SU-DHL-6 (cell line): ENCODE measurements at regions not wholly inside any gene's neighbourhood (a gene's known extent, or its start where the extent isn't known, plus 50 kb on each side); places are given as distances from the start of the nearest gene placed in this dataset.

Experiments
- H2AFZ ChIP-seq: fragments of 200-600 bp; sonication (generic); 2 replicates; pipeline ENCODE4 v1.6.1; 2014; ENCODE audit warnings: low read depth, mild to moderate bottlenecking, moderate library complexity, mixed read lengths, antibody characterized with exemption, low read length; ENCODE audit not compliant: severe bottlenecking
- H3F3A ChIP-seq: fragments of 200-600 bp; shearing (Covaris generic); 2 replicates; pipeline ENCODE4 v1.6.0; 2016; ENCODE audit warnings: antibody characterized with exemption, mild to moderate bottlenecking; ENCODE audit not compliant: insufficient read depth
- H3K27ac ChIP-seq: fragments of 200-600 bp; sonication (generic); 2 replicates; pipeline ENCODE4 v1.5.1; 2016; ENCODE audit warnings: low read depth, mild to moderate bottlenecking, low read length, moderate library complexity, mixed read lengths
- H3K27me3 ChIP-seq: fragments of 200-600 bp; sonication (generic), shearing (Covaris generic); 2 replicates; pipeline ENCODE4 v1.6.0; 2014; ENCODE audit warnings: mild to moderate bottlenecking, low read length
- H3K36me3 ChIP-seq: fragments of 200-600 bp; sonication (generic); 2 replicates; pipeline ENCODE4 v1.6.1; 2014; ENCODE audit warnings: mild to moderate bottlenecking, low read length, mixed read lengths
- H3K4me2 ChIP-seq: fragments of 300-600, 200-600 bp; shearing (Covaris generic), sonication (generic); 2 replicates; pipeline ENCODE4 v1.6.0; 2014; ENCODE audit warnings: low read length, low read depth, mild to moderate bottlenecking; ENCODE audit not compliant: poor library complexity, severe bottlenecking
- H3K4me3 ChIP-seq: fragments of 200-600 bp; sonication (generic); 2 replicates; pipeline ENCODE4 v1.5.1; 2014; ENCODE audit warnings: antibody characterized with exemption, low read length, mild to moderate bottlenecking, mixed read lengths; ENCODE audit not compliant: insufficient read depth, poor library complexity, severe bottlenecking
- H3K79me2 ChIP-seq: fragments of 200-600 bp; sonication (generic); 2 replicates; pipeline ENCODE4 v1.6.1; 2014; ENCODE audit warnings: mild to moderate bottlenecking, low read length, moderate library complexity; ENCODE audit not compliant: insufficient read depth
- H3K9ac ChIP-seq: fragments of 200-600 bp; sonication (generic); 2 replicates; pipeline ENCODE4 v1.7.0; 2014; ENCODE audit warnings: mild to moderate bottlenecking, low read length
- H3K9me2 ChIP-seq: fragments of 200-600 bp; sonication (generic); replicated peaks from 2 replicates; pipeline ENCODE4 v1.6.1; 2014; ENCODE audit warnings: low read length; ENCODE audit not compliant: insufficient read depth
- H3K9me3 ChIP-seq: fragments of 200-600 bp; sonication (generic); 2 replicates; pipeline ENCODE4 v1.6.1; 2014; ENCODE audit warnings: low read length, mixed read lengths; ENCODE audit not compliant: insufficient read depth
- H4K20me1 ChIP-seq: fragments of 200-600 bp; sonication (generic); 2 replicates; pipeline ENCODE4 v1.6.1; 2014; ENCODE audit warnings: low read depth, mild to moderate bottlenecking, antibody characterized with exemption, low read length, moderate library complexity, mixed read lengths
- EZH2phosphoT487 ChIP-seq: fragments of 200-600 bp; sonication (generic), shearing (Covaris generic); conservative IDR thresholded peaks from 2 replicates; pipeline ENCODE4 v1.6.1; 2018; ENCODE audit warnings: mild to moderate bottlenecking, antibody characterized with exemption, low read length, moderate library complexity, mixed read lengths
- TF ChIP-seq, protein P1 (sequence below): fragments of 200-600 bp; sonication (generic); IDR thresholded peaks from one replicate; pipeline ENCODE4 v1.5.1; 2017; ENCODE audit warnings: antibody characterized with exemption, mild to moderate bottlenecking, low read length, moderate library complexity; ENCODE audit not compliant: insufficient read depth, poor library complexity, severe bottlenecking

DNA sequence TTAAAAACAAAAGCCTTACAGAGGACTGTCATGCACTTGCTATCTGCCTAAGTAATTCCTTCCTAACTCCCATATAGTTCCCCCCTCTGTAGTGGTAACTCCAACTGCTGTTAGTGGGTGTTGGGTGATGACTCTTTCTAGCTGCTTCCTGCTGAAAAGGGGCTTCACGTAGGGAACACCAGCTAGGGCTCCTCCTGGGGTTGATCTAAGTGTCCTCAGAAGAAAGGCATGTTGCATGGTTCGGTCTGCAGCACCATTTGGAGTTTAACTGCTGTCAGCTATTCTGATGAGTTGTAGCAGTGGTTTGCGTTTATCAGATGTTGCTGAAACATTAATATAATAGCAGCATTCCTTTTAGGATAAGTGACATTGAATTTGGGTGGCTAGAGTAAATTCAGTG, 281.9 kb upstream of the TUSC1 start:
- no peaks in the 10 kb centered on the region for H3K9me3 ChIP-seq
- H3K79me2 ChIP-seq = no peaks in the 10 kb centered on the region
- no peak overlapping the region for H3K27ac ChIP-seq
- no peaks in the 10 kb centered on the region for H3K36me3 ChIP-seq
- no peaks in the 10 kb centered on the region; the same call in 1 of the 2 replicates for H3K9me2 ChIP-seq
- H2AFZ ChIP-seq = no peak overlapping the region
- no peaks in the 10 kb centered on the region for H3K27me3 ChIP-seq
- no peaks in the 10 kb centered on the region for H3F3A ChIP-seq
- no peak for TF ChIP-seq EZH2phosphoT487
- TF ChIP-seq, protein P1, sequence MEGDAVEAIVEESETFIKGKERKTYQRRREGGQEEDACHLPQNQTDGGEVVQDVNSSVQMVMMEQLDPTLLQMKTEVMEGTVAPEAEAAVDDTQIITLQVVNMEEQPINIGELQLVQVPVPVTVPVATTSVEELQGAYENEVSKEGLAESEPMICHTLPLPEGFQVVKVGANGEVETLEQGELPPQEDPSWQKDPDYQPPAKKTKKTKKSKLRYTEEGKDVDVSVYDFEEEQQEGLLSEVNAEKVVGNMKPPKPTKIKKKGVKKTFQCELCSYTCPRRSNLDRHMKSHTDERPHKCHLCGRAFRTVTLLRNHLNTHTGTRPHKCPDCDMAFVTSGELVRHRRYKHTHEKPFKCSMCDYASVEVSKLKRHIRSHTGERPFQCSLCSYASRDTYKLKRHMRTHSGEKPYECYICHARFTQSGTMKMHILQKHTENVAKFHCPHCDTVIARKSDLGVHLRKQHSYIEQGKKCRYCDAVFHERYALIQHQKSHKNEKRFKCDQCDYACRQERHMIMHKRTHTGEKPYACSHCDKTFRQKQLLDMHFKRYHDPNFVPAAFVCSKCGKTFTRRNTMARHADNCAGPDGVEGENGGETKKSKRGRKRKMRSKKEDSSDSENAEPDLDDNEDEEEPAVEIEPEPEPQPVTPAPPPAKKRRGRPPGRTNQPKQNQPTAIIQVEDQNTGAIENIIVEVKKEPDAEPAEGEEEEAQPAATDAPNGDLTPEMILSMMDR = no peak
- no peak overlapping the region for H3K9ac ChIP-seq
- no peak overlapping the region for H3K4me2 ChIP-seq
- H3K4me3 ChIP-seq = no peak overlapping the region
- H4K20me1 ChIP-seq = no peaks in the 10 kb centered on the region

DNA sequence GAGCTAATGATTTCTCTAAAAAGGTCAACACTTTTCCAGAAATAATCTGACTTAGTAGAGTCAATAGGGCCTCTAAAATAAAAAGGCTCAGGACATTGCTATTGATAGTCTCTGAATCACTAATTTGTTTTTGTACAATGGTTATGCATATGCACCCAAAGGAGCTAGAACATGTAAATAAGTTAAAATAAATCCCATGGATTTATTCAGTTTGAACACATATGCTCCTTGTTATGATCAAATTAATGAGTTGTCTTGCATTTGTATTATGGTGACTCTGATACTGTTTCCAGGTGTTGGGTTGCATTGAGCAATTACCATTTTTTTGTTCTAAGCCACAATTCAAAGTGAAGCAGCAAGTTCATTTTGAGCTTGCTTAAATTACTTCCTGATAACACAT, 276.0 kb upstream of the TUSC1 start:
- H3K79me2 ChIP-seq = no peaks in the 10 kb centered on the region
- no peak overlapping the region for H2AFZ ChIP-seq
- H3K27me3 ChIP-seq = no peaks in the 10 kb centered on the region
- H4K20me1 ChIP-seq = no peaks in the 10 kb centered on the region
- H3K9me2 ChIP-seq = no peaks in the 10 kb centered on the region; the same call in 1 of the 2 replicates
- H3K36me3 ChIP-seq = no peaks in the 10 kb centered on the region
- H3K4me3 ChIP-seq = no peak overlapping the region
- no peak overlapping the region for H3K27ac ChIP-seq
- H3K9ac ChIP-seq = no peak overlapping the region
- H3K4me2 ChIP-seq = no peak overlapping the region
- H3K9me3 ChIP-seq = no peaks in the 10 kb centered on the region
- TF ChIP-seq, protein P1 = no peak
- TF ChIP-seq EZH2phosphoT487 = no peak
- H3F3A ChIP-seq = no peaks in the 10 kb centered on the region

DNA sequence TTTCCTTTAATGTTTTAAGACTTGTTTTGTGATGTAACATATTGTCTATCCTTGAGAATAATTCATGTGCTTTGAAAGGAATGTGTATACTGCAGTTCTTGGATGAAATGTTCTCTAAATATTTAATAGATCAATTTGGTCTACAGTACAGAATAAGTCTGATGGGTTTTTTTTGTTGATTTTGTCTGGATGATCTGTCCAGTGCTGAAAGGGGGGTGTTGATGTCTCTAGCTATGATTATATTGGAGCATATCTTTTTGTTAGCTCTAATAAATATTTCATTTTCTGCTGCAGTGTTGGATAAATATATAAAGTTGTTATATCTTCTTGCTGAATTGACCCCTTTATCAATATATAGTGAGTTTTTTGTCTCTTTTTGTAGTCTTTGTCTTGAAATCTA, 269.9 kb upstream of the TUSC1 start:
- no peak overlapping the region for H3K4me3 ChIP-seq

More for the DNA sequence above, 269.9 kb upstream of the TUSC1 start:
- H3K4me2 ChIP-seq = no peak overlapping the region
- H3K79me2 ChIP-seq = no peaks in the 10 kb centered on the region
- no peaks in the 10 kb centered on the region for H3K27me3 ChIP-seq
- H3K9me3 ChIP-seq = no peaks in the 10 kb centered on the region
- no peaks in the 10 kb centered on the region for H4K20me1 ChIP-seq
- no peaks in the 10 kb centered on the region for H3F3A ChIP-seq
- no peaks in the 10 kb centered on the region for H3K36me3 ChIP-seq
- no peak overlapping the region for H3K9ac ChIP-seq
- TF ChIP-seq EZH2phosphoT487 = no peak
- TF ChIP-seq, protein P1 = no peak
- no peak overlapping the region for H3K27ac ChIP-seq
- H2AFZ ChIP-seq = no peak overlapping the region
- H3K9me2 ChIP-seq = no peaks in the 10 kb centered on the region
